H1 (cell line): ENCODE measurements at regions not wholly inside any gene's neighbourhood (a gene's known extent, or its start where the extent isn't known, plus 50 kb on each side); places are given as distances from the start of the nearest gene placed in this dataset.

Experiments
- KDM1A ChIP-seq: fragments of 200-600, 300-600 bp; sonication (generic); IDR thresholded peaks from 2 replicates; pipeline ENCODE4 v1.7.1; 2016; ENCODE audit warnings: mild to moderate bottlenecking, low read length, borderline replicate concordance
- SRF ChIP-seq: IDR thresholded peaks from 2 replicates; pipeline ENCODE4 v1.6.1; 2011; ENCODE audit warnings: mild to moderate bottlenecking, low read depth, low read length, moderate library complexity

GRCh38 chr6:3587660-3588059, 130.8 kb upstream of the SLC22A23 start (continued):
- TF ChIP-seq SRF (no peak), KDM1A (no peak)
